ENCODE measurements at regions not wholly inside any gene's neighbourhood (a gene's known extent, or its start where the extent isn't known, plus 50 kb on each side); places are given as distances from the start of the nearest gene placed in this dataset.
A peak's percentile ranks its signal among the peaks of the same experiment; 100 is the strongest.

DNA sequence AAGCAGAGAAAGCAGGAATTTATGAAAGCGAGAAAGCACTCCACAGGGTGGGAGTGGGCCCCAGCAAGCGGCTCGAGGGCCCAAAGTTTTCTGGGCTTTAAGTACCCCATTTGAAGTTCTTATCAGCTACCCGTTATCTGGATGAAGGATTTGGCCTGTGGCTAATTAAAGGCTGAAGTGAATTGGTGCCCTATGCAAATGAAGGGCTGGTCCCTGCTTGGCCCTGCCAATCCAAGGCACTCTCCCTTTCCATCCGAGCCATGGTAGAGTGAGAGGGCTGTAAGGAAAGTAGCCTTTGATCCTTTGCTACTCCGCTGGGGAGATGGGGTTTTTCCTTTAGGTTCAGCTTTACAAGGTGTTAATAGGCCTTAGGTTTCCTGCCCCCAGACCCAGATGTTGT, 469.3 kb upstream of the CFAP20DC start:
- TF ChIP-seq, protein P1, sequence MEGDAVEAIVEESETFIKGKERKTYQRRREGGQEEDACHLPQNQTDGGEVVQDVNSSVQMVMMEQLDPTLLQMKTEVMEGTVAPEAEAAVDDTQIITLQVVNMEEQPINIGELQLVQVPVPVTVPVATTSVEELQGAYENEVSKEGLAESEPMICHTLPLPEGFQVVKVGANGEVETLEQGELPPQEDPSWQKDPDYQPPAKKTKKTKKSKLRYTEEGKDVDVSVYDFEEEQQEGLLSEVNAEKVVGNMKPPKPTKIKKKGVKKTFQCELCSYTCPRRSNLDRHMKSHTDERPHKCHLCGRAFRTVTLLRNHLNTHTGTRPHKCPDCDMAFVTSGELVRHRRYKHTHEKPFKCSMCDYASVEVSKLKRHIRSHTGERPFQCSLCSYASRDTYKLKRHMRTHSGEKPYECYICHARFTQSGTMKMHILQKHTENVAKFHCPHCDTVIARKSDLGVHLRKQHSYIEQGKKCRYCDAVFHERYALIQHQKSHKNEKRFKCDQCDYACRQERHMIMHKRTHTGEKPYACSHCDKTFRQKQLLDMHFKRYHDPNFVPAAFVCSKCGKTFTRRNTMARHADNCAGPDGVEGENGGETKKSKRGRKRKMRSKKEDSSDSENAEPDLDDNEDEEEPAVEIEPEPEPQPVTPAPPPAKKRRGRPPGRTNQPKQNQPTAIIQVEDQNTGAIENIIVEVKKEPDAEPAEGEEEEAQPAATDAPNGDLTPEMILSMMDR (IDR thresholded peaks at IDR 0.05; ENCODE audit: unreplicated experiment), result no peak
- Mint-ChIP-seq H3K9me3 (ENCODE audit: low read depth) (no peaks in the 10 kb centered on the region), H3K4me3 (ENCODE audit: low read depth) (no peak overlapping the region), H3K4me1 (ENCODE audit: low read depth) (peaks cover 35% of the 10 kb centered on the region), H3K36me3 (ENCODE audit: insufficient read depth) (no peaks in the 10 kb centered on the region), H3K27ac (no peak overlapping the region), H3K27me3 (no peaks in the 10 kb centered on the region)
- no peak for DNase-seq (ENCODE audit: low spot score, unreplicated experiment)

DNA sequence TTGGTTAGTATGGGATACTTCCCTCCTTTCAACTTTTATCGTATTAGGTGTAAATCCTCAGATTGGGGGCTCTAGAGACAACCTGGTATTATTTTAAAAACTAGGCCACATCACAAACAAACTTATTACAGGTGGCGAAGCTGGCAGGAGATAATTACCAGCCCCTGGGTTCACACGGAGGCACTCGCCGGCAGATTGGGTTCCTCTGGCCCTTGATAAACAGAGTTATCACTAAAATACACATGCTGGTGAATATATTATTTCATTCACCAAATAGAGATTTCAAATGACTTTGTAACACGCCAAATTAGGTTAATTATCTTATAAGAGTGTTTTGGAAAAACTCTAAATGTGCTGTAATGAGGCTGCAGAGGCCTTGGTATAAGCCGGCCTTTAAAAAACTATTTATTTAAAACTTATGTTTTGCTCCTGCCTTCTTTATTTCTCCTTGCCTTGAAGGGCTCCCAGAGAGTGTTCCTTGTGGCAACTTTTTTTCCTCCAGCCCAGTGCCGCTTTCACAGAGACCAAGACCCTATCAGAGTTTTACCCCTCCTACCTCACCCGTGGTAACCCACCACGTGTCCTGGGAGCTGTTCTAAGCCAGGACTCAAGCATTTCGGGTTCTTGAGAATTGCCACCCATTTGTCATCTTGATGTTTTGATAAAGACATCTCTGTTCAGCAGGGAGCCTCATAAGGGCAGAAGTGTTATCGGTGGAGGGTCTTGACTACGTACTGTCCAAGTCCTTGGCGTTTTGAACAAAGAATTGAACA, 468.6 kb upstream of the CFAP20DC start:
- H3K36me3 Mint-ChIP-seq (ENCODE audit: insufficient read depth), result no peaks in the 10 kb centered on the region
- H3K4me3 Mint-ChIP-seq (ENCODE audit: low read depth), result no peak overlapping the region
- peaks cover 35% of the 10 kb centered on the region for H3K4me1 Mint-ChIP-seq (ENCODE audit: low read depth)
- H3K9me3 Mint-ChIP-seq (ENCODE audit: low read depth), result no peaks in the 10 kb centered on the region
- TF ChIP-seq, protein P1 (IDR thresholded peaks at IDR 0.05; ENCODE audit: unreplicated experiment), result no peak
- H3K27me3 Mint-ChIP-seq, result no peaks in the 10 kb centered on the region
- no peak for DNase-seq (ENCODE audit: low spot score, unreplicated experiment)
- H3K27ac Mint-ChIP-seq, result peak overlapping the region; percentile 29

DNA sequence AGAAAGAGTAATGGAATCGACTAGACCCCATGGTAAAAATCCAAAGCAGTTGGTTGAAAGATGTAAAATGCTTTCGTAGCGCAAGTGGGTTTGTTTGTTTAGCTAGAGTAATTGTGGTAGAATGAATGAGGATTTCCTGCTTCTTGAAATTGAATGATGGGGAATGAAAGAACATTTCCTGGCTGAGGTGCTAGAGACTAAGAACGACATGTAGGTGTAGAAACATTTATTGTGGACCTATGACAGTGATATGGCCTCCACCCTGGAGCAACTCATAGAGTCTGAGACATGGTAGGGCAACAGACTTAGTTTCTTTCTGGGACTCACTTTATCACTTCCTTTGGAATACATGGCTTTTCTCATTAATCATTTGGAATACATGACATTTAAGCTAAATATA, 467.6 kb upstream of the CFAP20DC start:
- Mint-ChIP-seq H3K27ac (no peak overlapping the region), H3K4me1 (ENCODE audit: low read depth) (peaks cover 42% of the 10 kb centered on the region), H3K9me3 (ENCODE audit: low read depth) (no peaks in the 10 kb centered on the region), H3K4me3 (ENCODE audit: low read depth) (no peak overlapping the region), H3K36me3 (ENCODE audit: insufficient read depth) (no peaks in the 10 kb centered on the region), H3K27me3 (no peaks in the 10 kb centered on the region)
- no peak for DNase-seq (ENCODE audit: low spot score, unreplicated experiment)
- TF ChIP-seq, protein P1 (IDR thresholded peaks at IDR 0.05; ENCODE audit: unreplicated experiment), result no peak

DNA sequence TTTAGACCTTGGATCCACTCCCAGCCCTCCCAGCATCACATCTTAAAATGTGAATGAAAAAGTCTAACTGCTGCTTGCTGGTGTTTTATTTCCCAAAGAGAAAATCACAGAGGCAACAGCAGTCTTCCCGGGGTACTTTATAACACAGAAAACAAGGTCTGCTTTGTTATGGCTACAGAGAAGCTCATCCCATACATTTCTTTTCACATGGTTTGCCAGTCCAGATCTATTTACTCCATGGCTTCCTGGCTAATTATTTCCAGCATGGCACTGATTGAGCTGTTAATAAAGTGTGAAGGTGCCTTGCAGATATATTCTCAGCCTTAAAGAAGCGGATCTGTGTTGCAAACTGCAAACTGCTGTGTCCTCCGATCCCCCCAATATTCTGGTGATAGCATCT, 466.1 kb upstream of the CFAP20DC start:
- H3K36me3 Mint-ChIP-seq (ENCODE audit: insufficient read depth), result no peaks in the 10 kb centered on the region
- TF ChIP-seq, protein P1 (IDR thresholded peaks at IDR 0.05; ENCODE audit: unreplicated experiment), result no peak
- no peak for DNase-seq (ENCODE audit: low spot score, unreplicated experiment)
- no peaks in the 10 kb centered on the region for H3K9me3 Mint-ChIP-seq (ENCODE audit: low read depth)
- no peaks in the 10 kb centered on the region for H3K27me3 Mint-ChIP-seq
- H3K4me3 Mint-ChIP-seq (ENCODE audit: low read depth), result no peak overlapping the region
- H3K27ac Mint-ChIP-seq, result no peak overlapping the region
- H3K4me1 Mint-ChIP-seq (ENCODE audit: low read depth), result peaks cover 40% of the 10 kb centered on the region

DNA sequence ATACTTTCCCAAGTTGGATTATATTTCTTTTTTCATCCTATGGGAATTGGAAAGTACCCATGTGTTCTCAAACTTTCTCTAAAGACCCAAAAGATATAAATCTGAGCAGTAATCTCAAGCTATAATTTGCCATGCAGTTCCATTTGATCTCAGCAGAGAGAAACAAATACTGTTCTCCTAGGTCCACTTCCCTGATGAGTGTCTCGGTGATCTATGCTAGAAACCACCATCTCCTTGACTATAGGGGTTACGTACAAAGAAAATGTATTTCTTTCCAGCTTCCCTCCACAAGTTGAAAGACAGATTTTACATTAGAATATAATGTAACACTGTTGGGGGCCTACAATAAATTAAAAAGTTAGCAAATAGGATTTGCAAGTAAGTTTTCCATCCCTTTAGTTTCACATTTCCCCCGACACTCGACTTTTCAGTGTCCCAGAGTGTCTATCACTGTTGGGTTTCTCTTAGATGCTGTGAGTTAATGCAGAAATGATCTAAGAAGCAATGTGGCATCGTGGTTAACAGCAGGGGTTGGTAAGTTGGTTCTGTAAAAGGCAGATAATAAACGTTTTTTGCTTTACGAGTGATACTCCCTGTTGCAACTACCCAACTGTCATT, 465.1 kb upstream of the CFAP20DC start:
- Mint-ChIP-seq H3K27me3 (no peaks in the 10 kb centered on the region), H3K36me3 (ENCODE audit: insufficient read depth) (no peaks in the 10 kb centered on the region), H3K27ac (no peak overlapping the region), H3K9me3 (ENCODE audit: low read depth) (no peaks in the 10 kb centered on the region), H3K4me1 (ENCODE audit: low read depth) (peaks cover 45% of the 10 kb centered on the region), H3K4me3 (ENCODE audit: low read depth) (no peak overlapping the region)
- DNase-seq (ENCODE audit: low spot score, unreplicated experiment), result no peak
- TF ChIP-seq, protein P1 (IDR thresholded peaks at IDR 0.05; ENCODE audit: unreplicated experiment), result no peak

All from progenitor cell of endocrine pancreas (in vitro differentiated cells).